ENCODE measurements at regions not wholly inside any gene's neighbourhood (a gene's known extent, or its start where the extent isn't known, plus 50 kb on each side); places are given as distances from the start of the nearest gene placed in this dataset.

GRCh38 chr1:183736343-183736742 is 68.6 kb upstream of the RGL1 start:
- Mint-ChIP-seq H3K4me1 (ENCODE audit: unreplicated experiment) (peaks cover 53% of the 10 kb centered on the region), H3K4me3 (no peak overlapping the region), H3K27me3 (no peaks in the 10 kb centered on the region), H3K36me3 (no peaks in the 10 kb centered on the region), H3K9me3 (no peaks in the 10 kb centered on the region), H3K27ac (peak overlapping the region; percentile 4)
- TF ChIP-seq CTCF (conservative IDR thresholded peaks at IDR 0.05): no peak
- no peak for DNase-seq (ENCODE audit: extremely low spot score, unreplicated experiment)

GRCh38 chr1:183735069-183735860 is 69.7 kb upstream of the RGL1 start:
- Mint-ChIP-seq H3K36me3 (no peaks in the 10 kb centered on the region), H3K9me3 (no peaks in the 10 kb centered on the region), H3K27me3 (no peaks in the 10 kb centered on the region), H3K4me1 (ENCODE audit: unreplicated experiment) (peaks cover 60% of the 10 kb centered on the region), H3K4me3 (no peak overlapping the region), H3K27ac (no peak overlapping the region)
- no peak for TF ChIP-seq CTCF (conservative IDR thresholded peaks at IDR 0.05)
- no peak for DNase-seq (ENCODE audit: extremely low spot score, unreplicated experiment)

- DNase-seq (ENCODE audit: extremely low spot score, unreplicated experiment): no peak
- no peaks in the 10 kb centered on the region for H3K36me3 Mint-ChIP-seq
- peak overlapping the region; percentile 3 for H3K27ac Mint-ChIP-seq
- peaks cover 57% of the 10 kb centered on the region for H3K4me1 Mint-ChIP-seq (ENCODE audit: unreplicated experiment)
- H3K4me3 Mint-ChIP-seq: no peak overlapping the region
- TF ChIP-seq CTCF (conservative IDR thresholded peaks at IDR 0.05): no peak
- H3K27me3 Mint-ChIP-seq: no peaks in the 10 kb centered on the region
- no peaks in the 10 kb centered on the region for H3K9me3 Mint-ChIP-seq
Observed at GRCh38 chr1:183734543-183735036, 70.3 kb upstream of the RGL1 start.

- Mint-ChIP-seq H3K4me1 (ENCODE audit: unreplicated experiment) (peaks cover 53% of the 10 kb centered on the region), H3K9me3 (no peaks in the 10 kb centered on the region), H3K27ac (no peak overlapping the region), H3K36me3 (no peaks in the 10 kb centered on the region), H3K4me3 (no peak overlapping the region), H3K27me3 (no peaks in the 10 kb centered on the region)
- no peak for DNase-seq (ENCODE audit: extremely low spot score, unreplicated experiment)
- TF ChIP-seq CTCF (conservative IDR thresholded peaks at IDR 0.05): no peak
Observed at GRCh38 chr1:183733715-183734114, 71.2 kb upstream of the RGL1 start.

- no peak overlapping the region for H3K27ac Mint-ChIP-seq
- no peak overlapping the region for H3K4me3 Mint-ChIP-seq
- no peaks in the 10 kb centered on the region for H3K9me3 Mint-ChIP-seq
- no peaks in the 10 kb centered on the region for H3K27me3 Mint-ChIP-seq
- H3K4me1 Mint-ChIP-seq (ENCODE audit: unreplicated experiment): peaks cover 53% of the 10 kb centered on the region
- no peak for TF ChIP-seq CTCF (conservative IDR thresholded peaks at IDR 0.05)
- H3K36me3 Mint-ChIP-seq: no peaks in the 10 kb centered on the region
- no peak for DNase-seq (ENCODE audit: extremely low spot score, unreplicated experiment)
Observed at GRCh38 chr1:183732236-183732880, 72.6 kb upstream of the RGL1 start.
